DMS153 treated with DMSO at 0.1 percent for 48 hours (cell line): ENCODE measurements at regions not wholly inside any gene's neighbourhood (a gene's known extent, or its start where the extent isn't known, plus 50 kb on each side); places are given as distances from the start of the nearest gene placed in this dataset.
A peak's percentile ranks its signal among the peaks of the same experiment; 100 is the strongest.

ENCODE experiments used
- DNase-seq: peaks from one replicate; lab custom pipeline; 2025; ENCODE audit not compliant: unreplicated experiment; lab: John Stamatoyannopoulos, UW

GRCh38 chr3:28940994-28941393 lies 339.9 kb upstream of the RBMS3 start:
- DNase-seq: no peak

DNA sequence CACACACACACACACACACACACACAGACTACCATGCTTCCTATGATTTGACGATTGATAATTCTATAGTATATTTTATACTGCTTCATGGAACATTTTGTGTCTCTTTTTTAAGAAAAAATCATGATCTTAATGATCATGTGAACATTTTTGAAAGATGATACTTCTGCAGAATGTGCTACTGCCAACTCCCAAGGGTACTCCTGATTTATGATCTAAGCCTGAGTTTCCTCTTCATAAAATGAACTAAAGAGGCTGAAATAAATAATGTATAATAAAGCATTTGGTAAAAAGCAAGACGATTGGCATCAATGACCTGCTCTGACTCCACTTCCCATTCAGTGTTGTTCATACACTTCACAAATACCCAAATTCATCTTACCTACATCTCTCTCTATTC lies 333.8 kb upstream of the RBMS3 start:
- no peak for DNase-seq

DNA sequence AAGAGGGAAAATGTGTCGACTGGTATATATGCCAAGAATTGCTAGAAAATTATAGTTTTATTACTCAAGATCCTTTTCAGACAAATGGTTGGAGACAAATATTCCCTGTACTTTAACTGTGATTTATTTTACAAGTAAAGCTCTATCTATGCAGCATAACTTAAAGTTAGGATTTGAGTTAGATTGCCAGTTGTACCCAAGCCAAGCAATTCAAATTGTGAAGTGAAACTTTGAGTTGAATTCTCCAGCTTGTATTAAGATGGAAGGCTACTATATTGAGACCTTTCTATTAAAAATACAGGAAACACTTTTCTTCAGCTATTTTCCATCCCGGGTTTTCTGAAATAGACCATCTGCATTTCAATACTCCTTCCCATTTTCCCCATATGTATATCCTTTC lies 333.1 kb upstream of the RBMS3 start:
- DNase-seq: no peak

GRCh38 chr3:28948685-28949084 lies 332.2 kb upstream of the RBMS3 start:
- DNase-seq: no peak

- peak; percentile 31 for DNase-seq
Observed at GRCh38 chr3:28949580-28949979, 331.3 kb upstream of the RBMS3 start.

DNA sequence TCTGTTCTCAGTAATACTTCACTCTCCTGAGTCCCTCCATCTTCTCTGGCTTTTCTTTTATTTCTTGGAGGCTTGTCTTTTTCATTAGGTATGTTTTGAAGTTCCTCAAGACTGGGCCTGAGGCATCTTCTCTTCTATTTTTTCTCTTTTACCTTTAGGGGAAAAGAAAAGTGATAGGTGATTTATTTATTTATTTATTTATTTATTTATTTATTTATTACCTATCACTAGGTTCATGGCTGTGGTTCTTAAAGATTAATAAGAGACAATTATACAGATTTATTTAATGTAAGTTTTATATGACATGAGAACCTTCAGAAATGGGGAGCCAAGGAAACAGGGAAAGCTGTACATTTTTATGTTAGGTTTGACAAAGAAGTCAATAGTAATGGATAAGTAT lies 330.3 kb upstream of the RBMS3 start:
- no peak for DNase-seq

DNA sequence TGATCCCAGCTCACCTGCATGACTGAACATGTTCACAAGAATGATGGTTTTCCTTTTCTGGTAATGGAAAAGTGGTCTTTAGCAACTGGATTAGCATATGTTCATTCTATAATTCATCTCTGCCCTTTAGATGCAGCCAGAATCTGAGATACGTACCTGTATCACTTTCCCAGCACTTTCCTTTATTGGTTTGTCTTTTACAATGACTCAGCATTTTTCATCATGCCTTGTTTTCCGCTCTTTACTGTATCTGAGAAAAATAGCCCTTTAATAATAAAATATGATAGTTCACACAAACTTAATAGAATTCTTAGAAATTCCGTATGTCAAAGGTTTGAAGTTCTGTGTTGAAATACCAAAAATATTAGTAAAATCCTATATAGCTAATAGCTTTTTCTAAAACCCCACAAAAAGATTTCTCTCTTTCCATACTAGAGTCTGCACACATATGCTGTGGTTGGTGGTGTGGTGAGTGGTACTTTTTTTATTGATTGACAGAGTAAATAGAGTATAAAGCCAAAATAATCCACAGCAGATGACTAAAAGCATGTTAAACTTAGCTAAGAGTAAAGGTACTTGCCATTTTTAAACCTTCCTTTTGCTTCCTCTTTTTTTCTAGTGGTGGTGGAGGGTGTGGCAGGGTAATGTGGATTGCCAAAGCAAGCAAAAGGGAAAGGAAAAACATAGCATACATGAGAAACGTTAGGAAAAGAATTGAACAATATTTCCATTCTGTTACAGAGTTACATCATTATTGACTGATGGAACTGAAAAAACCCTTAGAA lies 328.9 kb upstream of the RBMS3 start:
- DNase-seq: no peak

DNA sequence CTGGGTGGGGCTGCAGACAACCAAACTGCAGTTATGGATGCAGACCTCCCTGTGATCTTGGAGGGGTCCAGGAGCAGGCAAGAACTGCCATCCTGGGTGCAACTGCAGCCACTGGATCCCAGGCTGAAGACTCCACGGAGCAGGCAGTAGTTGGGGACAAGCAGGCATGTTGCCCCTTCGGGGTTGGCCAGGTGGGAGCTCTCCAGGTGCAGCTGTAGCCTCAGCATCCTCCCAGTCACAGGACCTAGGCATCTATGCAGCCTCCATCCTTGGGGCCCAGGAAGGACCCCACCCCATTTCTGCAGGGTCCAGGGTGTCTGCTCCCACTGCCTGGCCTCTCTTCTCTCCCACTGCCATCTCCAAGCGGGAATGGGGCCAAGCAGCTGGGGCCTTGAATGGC lies 322.2 kb upstream of the RBMS3 start:
- DNase-seq: no peak

DNA sequence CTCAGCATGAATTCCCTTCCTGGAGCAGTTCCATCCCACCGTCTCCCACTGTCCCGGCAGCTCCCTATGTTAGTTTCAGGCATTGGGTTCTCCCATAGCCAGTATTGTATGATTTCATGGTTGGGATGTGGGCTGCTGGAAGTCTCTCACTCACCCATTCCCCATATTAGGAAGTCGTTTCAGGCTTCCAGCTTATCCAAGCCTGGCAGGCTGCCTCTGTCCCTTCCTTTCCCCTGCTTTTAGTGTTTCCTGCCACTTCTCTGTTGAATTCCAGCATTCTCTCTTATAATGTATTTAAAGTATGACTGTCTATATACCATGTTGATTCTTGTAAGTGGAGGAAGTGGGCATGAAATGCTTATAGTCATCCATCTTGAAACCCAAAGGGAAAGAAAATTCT lies 309.7 kb upstream of the RBMS3 start:
- DNase-seq: no peak

GRCh38 chr3:28972921-28973320 lies 307.9 kb upstream of the RBMS3 start:
- DNase-seq: no peak

- DNase-seq: no peak
Observed at GRCh38 chr3:28973609-28974008, 307.3 kb upstream of the RBMS3 start.

- no peak for DNase-seq
Observed at GRCh38 chr3:28978092-28978491, 302.8 kb upstream of the RBMS3 start.

GRCh38 chr3:28980131-28980530 lies 300.7 kb upstream of the RBMS3 start:
- no peak for DNase-seq

- DNase-seq: no peak
Observed at GRCh38 chr3:28980631-28981030, 300.2 kb upstream of the RBMS3 start.

GRCh38 chr3:28982906-28983305 lies 298.0 kb upstream of the RBMS3 start:
- no peak for DNase-seq

DNA sequence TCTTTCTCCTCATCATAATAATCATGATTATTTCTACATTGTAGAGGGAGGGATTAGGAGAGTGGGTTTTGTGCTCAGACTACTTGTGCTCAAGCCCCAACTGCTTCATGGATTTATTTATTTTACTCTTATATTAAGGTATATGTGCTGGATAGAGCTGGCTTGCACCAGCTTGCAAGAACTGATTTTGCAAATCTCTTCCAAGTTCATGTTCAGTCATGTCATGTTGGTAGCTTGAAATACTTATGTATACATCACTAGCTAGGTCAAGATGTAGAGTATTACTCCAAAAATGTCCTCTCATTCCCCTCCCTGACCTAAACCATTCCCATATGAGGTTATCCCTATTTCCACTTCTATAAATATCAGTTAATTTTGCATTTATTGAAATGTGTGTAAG lies 293.9 kb upstream of the RBMS3 start:
- no peak for DNase-seq

DNA sequence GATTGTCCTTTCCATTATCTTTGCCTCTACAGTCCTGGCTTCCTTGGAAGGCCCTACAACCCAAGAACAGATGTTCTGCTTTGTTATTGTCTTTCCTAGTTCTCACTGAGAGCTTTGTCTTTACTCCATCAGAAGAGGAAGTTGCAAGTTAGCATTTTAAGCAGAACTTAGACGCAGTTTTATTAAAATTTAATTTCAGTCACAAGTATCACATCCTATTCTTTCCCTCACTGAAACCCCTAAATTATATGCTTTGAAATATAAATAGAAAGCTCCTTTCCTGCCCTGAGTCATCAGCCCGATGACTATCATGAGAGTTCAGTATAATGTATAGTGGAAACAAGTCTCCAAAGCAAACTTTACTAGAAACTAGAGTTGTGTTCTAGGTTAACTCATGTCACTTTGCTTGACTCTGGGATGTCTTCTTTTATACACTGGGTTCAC lies 291.2 kb upstream of the RBMS3 start:
- DNase-seq: no peak

DNA sequence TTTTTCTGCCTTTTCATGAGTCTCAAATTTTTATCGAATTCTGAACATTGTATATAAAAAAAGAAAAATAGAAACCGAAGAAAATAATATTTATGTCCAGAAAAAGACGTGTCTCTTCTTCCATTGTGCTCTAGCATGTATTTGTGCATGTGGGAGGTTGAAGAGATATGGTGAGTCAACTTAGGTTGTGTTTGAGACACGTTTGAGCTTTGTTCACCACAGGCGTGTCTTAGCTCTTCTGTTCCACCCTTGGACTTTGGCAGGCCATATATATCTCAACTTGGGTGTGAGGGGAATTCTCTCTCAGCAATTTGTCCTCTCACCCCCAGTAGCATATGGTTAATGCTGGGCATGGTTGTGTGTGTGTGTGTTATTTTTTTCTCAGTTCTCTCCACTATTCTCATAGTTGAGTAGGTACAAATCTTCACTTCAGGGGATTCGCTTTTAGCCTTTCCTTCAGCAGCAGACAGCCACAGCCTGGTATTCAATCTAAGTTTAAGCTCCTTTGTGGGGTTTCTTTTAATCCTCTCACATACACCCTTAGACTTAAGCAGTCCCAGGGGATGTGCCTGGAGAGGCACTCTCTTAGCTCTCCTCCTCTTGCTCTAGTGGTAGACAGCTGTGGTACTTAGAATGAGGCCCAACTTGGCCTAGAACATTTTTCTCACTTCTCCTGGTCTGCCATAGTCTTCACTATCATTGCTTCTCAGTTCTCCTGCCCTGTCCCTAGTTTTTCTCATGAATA lies 286.5 kb upstream of the RBMS3 start:
- no peak for DNase-seq

DNA sequence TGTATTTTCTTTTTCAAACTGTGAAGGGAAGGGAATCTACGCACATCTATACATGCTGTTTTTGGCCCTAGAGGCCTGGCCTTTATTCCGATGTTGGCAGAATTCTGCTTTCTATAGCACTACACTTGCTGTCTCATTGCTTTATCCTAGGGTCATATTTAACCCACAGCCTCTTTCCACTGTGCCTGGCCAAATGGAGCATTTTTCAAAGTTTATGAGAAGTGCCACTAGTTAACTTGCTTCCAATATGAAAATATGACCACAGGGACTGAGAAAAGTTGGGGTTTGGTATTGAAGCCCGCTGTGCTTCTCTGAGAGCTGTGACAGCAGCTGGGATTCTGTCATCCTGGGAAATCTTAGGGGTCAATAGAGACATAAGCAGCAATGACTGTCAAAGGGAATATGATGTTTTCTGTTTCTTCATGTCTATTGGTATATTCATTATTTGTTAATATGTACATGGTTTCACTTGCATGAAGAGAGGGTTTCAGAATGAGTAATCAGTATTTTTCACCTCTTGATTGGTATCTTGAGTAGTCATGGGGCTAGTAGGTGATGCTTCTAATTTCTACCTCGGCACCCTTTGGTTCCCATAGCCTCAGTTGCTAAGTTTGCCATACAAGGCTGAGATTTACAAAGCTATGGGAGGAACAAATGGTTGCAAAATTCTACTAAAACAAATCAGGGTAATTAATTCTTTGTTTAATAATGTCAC lies 275.8 kb upstream of the RBMS3 start:
- no peak for DNase-seq

DNA sequence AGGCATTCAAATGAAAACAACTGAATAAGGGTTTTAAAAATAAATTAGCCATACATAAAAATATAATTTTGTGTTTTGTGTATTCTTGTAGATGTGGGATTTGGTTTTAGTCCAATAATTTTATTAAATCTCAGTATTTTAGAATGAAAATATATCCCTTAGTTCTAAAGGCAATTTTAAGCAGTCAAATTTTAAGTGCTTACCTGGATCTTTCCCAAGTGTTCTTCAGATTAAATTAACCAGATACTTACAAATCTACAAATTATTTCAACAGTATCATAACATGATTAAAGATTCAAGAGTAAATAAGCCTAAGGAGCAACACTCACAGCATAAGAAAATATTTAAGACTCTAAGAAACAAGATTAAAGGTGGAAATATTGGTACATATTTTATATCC lies 275.0 kb upstream of the RBMS3 start:
- DNase-seq: no peak

- no peak for DNase-seq
Observed at GRCh38 chr3:29011441-29011840, 269.4 kb upstream of the RBMS3 start.

DNA sequence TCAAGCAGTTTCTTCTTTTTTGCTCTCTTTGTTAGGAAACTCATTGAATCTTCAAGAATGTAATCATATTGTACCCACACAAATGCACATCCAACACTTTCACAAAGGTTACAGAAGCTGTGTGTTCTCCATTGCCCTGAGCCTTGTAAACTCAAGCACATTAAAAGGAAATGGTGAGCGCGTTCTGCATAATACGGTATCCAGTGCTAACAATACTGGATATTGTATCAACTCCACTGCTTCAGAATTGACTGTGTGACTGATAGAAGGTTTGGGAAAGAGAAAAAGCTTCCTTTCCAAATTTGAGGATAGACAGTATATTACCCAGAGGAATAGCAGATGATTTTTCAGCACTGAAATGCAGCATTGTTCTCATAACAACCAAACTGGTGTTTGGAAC lies 268.9 kb upstream of the RBMS3 start:
- no peak for DNase-seq
